ENCODE measurements at regions not wholly inside any gene's neighbourhood (a gene's known extent, or its start where the extent isn't known, plus 50 kb on each side); places are given as distances from the start of the nearest gene placed in this dataset.
"Not testable (repeated sequence)": the region's sequence is repeated elsewhere in the genome, so short reads cannot be mapped to it uniquely, and the experiment has no call there.

DNA sequence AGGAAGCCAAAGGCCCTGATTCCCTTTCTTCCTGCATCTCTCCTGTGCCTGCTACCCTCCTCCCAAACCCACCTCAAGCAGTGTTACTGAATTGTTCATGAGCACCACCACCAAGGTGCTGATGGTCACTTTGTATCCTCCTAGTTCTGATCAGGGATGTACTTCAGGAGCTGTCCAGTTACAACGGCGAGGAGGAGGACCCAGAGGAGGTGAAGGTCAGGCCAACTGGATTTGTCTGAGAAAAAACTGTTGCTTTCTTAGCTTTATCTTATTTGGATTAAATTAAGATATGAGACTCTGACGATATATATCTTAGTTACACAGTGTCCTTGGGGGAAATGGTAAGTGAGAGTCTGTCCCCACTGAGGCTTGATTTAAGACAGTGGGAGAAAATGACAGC is 135.0 kb upstream of the THOC3 start:
- DNase-seq (ENCODE audit: low read depth); H3K4me3 ChIP-seq (ENCODE audit: low read depth, low read length); H3K27me3 ChIP-seq (ENCODE audit: control insufficient read depth, insufficient read depth, low read length); H3K36me3 ChIP-seq (ENCODE audit: control insufficient read depth, insufficient read depth, low read length); FAIRE-seq: not testable (repeated sequence)

DNA sequence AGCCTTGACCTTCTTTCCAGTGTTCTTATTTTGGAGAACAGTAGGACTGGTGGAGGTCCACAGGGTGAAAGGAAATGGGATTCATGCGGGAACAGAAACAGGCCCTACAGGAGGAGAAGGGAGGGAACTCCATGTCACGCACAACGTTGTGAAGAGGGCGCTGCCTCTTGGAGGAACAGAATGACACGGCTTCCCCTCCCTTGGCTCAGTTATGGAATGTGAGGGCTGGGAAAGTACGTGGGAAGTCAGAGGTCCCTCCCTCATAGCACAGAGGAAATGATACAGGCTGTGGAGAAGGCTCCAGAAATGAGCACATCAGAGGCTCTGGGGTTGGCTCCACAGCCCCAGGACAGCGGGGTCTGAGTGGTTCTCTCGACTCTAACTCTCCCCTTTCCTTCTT is 125.3 kb upstream of the SIMC1 start:
- not testable (repeated sequence) for H3K4me3 ChIP-seq (ENCODE audit: low read depth, low read length); FAIRE-seq; H3K27me3 ChIP-seq (ENCODE audit: control insufficient read depth, insufficient read depth, low read length); H3K36me3 ChIP-seq (ENCODE audit: control insufficient read depth, insufficient read depth, low read length); DNase-seq (ENCODE audit: low read depth)

DNA sequence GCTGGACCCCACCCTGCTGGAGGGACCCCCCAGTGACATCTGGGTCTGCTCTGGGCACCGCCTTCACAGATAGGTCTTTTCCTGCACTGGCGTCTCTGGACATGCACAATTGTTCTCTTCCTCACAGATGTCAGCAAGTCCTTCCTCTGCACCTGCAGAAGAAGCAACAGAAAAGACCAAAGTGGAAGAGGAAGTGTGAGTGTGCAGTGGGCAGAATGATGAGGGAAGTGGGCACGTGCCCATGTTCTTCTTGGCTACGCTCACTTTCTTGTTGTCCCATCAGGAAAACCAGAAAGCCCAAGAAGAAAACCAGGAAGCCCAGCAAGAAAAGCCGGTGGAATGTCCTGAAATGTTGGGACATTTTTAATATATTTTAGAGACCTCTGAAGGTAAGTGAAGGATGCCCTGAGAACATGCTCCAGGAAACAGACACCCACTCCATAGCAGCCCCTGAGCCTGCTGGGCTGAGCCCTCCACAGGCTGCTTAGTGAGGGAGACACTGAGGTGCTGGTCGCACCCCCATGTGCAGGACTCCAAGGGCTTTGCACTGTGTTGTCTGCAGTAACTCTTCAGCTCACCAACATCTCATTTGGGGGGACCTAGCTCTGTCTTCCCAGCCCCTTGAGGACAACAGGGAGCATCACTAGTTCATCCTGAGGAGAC is 124.4 kb upstream of the SIMC1 start:
- FAIRE-seq; DNase-seq (ENCODE audit: low read depth): not testable (repeated sequence)

DNA sequence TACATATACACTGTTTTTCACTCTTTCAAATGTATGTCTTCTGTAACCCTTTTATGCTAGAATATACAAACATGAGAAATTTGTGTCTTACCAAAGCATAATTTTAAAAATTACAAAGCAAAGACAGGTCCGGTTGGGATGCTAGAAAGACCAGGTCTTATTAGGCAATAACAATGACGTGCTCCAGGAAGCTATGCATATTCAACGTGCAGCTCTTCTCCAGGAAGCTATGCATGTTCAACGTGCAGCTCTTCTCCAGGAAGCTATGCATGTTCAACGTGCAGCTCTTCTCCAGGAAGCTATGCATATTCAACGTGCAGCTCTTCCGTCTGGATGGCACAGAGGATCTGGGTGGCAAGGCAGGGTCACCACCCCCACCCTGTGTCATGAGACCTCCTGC is 123.4 kb upstream of the SIMC1 start:
- FAIRE-seq; H3K36me3 ChIP-seq (ENCODE audit: control insufficient read depth, insufficient read depth, low read length); DNase-seq (ENCODE audit: low read depth); H3K27me3 ChIP-seq (ENCODE audit: control insufficient read depth, insufficient read depth, low read length); H3K4me3 ChIP-seq (ENCODE audit: low read depth, low read length): not testable (repeated sequence)

More for the DNA sequence above, 124.4 kb upstream of the SIMC1 start:
- H3K27me3 ChIP-seq (ENCODE audit: control insufficient read depth, insufficient read depth, low read length); H3K36me3 ChIP-seq (ENCODE audit: control insufficient read depth, insufficient read depth, low read length); H3K4me3 ChIP-seq (ENCODE audit: low read depth, low read length): not testable (repeated sequence)

DNA sequence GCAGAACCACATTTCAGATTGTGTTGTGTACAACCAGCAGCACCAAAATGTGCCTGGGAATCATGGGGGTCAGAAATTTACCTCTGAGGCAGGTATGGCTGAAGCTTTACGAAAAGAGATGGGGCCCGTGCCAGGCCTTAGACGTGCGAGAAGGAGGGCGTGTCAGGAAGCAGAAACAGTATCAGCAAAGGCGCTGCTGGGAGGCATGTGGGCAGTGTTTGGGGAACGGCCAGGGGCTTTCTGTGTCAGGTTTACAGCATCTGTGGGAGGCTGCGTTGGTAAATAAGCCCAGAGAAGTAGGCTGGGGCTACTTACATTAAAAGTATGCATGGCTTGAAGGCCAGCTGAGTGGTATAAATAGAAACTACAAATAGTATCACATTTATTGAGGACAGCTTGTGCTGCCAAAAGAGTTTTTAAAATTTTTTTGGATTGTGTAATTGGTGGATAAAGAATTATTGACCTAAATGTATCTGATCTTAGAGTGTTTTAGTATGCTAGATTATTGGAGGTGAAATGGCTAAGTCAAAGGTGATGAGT is 120.5 kb upstream of the SIMC1 start:
- not testable (repeated sequence) for FAIRE-seq; DNase-seq (ENCODE audit: low read depth)

DNA sequence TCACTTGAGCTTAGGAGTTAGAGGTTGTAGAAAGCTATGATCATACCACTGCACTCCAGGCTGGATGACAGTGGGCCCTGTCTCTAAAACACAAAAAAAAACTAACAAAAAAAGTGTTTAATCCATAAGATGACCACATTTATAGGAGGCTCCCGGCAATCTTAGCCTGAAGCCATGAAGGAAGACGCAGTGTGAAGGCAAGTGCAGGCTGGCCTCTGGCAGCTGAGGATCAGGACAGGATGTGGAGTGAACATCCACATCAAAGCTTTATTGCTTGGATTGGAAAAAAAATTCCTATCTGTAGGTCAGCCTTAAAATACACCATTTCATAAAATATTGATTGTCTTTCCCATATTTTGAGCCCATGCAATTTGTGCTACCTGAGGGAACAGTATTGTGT is 115.9 kb upstream of the SIMC1 start:
- not testable (repeated sequence) for H3K27me3 ChIP-seq (ENCODE audit: control insufficient read depth, insufficient read depth, low read length); FAIRE-seq; H3K4me3 ChIP-seq (ENCODE audit: low read depth, low read length); H3K36me3 ChIP-seq (ENCODE audit: control insufficient read depth, insufficient read depth, low read length)
- DNase-seq (ENCODE audit: low read depth), result peak; percentile 29

More for the DNA sequence above, 120.5 kb upstream of the SIMC1 start:
- not testable (repeated sequence) for H3K36me3 ChIP-seq (ENCODE audit: control insufficient read depth, insufficient read depth, low read length); H3K27me3 ChIP-seq (ENCODE audit: control insufficient read depth, insufficient read depth, low read length); H3K4me3 ChIP-seq (ENCODE audit: low read depth, low read length)

DNA sequence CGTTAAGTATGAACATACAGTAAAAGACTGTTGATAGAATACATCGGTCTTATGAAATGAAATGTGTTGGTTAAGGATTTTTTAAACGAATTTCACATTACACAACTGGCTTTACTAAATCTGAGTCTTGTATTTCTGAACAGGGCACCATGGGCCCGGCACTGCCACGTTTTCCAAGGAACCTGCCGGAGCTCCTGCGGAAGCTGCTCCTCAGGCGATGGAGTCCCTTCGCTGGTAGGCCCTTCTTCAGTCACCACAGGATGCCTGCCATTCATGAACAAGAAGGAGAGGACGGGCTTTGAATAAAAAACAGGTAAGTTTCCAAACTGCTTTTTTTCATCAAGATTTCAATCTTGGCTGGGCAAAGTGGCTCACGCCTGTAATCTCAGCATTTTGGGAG is 114.1 kb upstream of the SIMC1 start:
- not testable (repeated sequence) for H3K4me3 ChIP-seq (ENCODE audit: low read depth, low read length); FAIRE-seq; H3K27me3 ChIP-seq (ENCODE audit: control insufficient read depth, insufficient read depth, low read length); H3K36me3 ChIP-seq (ENCODE audit: control insufficient read depth, insufficient read depth, low read length); DNase-seq (ENCODE audit: low read depth)

DNA sequence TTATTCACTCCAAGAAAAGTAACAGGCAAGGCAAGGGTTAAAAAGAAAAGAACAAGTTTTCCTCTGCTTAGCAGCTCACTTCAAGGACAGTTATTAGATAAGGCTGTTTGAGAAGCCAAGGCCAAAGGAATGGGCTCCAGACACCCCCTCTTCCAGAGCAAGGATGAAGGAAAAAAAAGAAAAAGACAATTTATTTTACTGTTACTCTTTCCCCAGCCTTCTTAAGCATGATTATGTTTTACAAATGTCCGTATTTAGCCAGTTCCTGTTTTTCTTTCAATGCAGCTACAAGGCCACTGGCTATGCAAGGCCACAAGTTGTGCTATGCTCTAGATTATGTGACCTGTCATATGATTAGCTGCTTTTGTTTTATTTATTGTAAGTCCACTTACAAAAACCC is 106.5 kb upstream of the SIMC1 start:
- DNase-seq (ENCODE audit: low read depth) (no peak), FAIRE-seq (no peak)
- Histone ChIP-seq H3K4me3 (ENCODE audit: low read depth, low read length) (no peak overlapping the region), H3K27me3 (ENCODE audit: control insufficient read depth, insufficient read depth, low read length) (peaks cover 2% of the 10 kb centered on the region), H3K36me3 (ENCODE audit: control insufficient read depth, insufficient read depth, low read length) (no peaks in the 10 kb centered on the region)
- TF ChIP-seq, protein P1, sequence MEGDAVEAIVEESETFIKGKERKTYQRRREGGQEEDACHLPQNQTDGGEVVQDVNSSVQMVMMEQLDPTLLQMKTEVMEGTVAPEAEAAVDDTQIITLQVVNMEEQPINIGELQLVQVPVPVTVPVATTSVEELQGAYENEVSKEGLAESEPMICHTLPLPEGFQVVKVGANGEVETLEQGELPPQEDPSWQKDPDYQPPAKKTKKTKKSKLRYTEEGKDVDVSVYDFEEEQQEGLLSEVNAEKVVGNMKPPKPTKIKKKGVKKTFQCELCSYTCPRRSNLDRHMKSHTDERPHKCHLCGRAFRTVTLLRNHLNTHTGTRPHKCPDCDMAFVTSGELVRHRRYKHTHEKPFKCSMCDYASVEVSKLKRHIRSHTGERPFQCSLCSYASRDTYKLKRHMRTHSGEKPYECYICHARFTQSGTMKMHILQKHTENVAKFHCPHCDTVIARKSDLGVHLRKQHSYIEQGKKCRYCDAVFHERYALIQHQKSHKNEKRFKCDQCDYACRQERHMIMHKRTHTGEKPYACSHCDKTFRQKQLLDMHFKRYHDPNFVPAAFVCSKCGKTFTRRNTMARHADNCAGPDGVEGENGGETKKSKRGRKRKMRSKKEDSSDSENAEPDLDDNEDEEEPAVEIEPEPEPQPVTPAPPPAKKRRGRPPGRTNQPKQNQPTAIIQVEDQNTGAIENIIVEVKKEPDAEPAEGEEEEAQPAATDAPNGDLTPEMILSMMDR (IDR thresholded peaks at IDR 0.05; ENCODE audit: insufficient read depth, low read length, severe bottlenecking), result no peak

DNA sequence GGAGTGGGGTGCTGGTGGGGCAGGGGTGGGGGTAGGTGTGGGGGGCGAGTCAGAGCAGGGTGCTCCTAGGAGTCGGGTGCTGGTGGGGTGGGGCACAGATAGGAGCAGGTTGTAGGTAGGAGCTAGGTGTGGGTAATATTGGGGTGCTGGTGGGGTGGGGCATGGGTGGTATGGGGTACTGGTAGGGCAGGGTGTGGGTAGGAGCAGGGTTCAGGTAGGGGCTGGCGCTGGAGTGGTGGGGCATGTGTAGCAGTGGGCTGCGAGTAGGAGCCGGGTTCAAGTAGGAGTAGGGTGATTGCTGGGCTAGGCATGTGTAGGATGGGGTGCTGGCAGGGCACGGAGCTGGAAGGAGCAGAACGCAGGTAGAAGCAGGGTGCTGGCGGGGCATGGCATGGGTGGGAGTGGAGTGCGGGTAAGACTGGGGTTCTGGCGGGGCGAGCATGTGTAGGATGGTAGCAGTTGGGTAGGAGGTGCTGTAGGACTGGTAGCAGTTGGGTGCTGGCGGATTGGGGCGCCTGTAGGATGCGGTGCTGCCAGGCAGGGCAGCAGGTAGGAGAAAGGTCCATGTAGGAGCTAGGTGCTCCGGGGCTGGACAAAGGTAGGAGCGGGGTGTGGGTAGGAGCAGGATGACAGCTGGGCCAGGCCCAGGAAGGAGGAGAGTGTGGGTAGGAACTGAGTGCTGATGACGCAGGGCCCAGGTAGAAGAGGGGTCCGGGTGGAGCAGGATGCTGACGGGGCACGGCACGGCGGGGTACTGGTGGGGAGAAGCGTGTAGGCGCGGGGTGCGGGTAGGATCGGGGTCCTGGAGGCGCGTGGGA is 105.5 kb upstream of the SIMC1 start:
- no peak overlapping the region for H3K4me3 ChIP-seq (ENCODE audit: low read depth, low read length)
- no peak for FAIRE-seq

More for the DNA sequence above, 105.5 kb upstream of the SIMC1 start:
- TF ChIP-seq, protein P1 (IDR thresholded peaks at IDR 0.05; ENCODE audit: insufficient read depth, low read length, severe bottlenecking), result no peak
- DNase-seq (ENCODE audit: low read depth), result no peak
- H3K36me3 ChIP-seq (ENCODE audit: control insufficient read depth, insufficient read depth, low read length), result no peaks in the 10 kb centered on the region
- peaks cover 2% of the 10 kb centered on the region for H3K27me3 ChIP-seq (ENCODE audit: control insufficient read depth, insufficient read depth, low read length)

Measured in bronchial epithelial cell (primary cell).